T-helper 17 cell (primary cell): ENCODE measurements at regions not wholly inside any gene's neighbourhood (a gene's known extent, or its start where the extent isn't known, plus 50 kb on each side); places are given as distances from the start of the nearest gene placed in this dataset.
A peak's percentile ranks its signal among the peaks of the same experiment; 100 is the strongest.

ENCODE experiments used
- ATAC-seq: fragments of 150-1000 bp; cut with Tn5 transposase; 2 replicates; pipeline ENCODE4 v1.10.0; 2021; ENCODE audit warnings: mild to moderate bottlenecking, moderate library complexity
- DNase-seq, 3 donors: peaks; one replicate each; pipeline versions ENCODE4 v3.0.0 to v3.0.0-alpha.2; 2020 to 2021
- H3K9me3 ChIP-seq: one replicate; pipeline ENCODE4 v1.7.0; 2013; ENCODE audit warnings: low read length, mild to moderate bottlenecking; ENCODE audit not compliant: control insufficient read depth, poor library complexity, severe bottlenecking
- H3K27ac Mint-ChIP-seq: one replicate; pipeline ENCODE4 v1.8.0; 2022; ENCODE audit warnings: mild to moderate bottlenecking, moderate library complexity, mixed read lengths
- H3K27me3 Mint-ChIP-seq: one replicate; pipeline ENCODE4 v1.8.0; 2022; ENCODE audit warnings: mixed read lengths
- H3K36me3 Mint-ChIP-seq: one replicate; pipeline ENCODE4 v1.8.0; 2022; ENCODE audit warnings: low read depth, mixed read lengths
- H3K4me1 Mint-ChIP-seq: one replicate; pipeline ENCODE4 v1.8.0; 2022; ENCODE audit warnings: mild to moderate bottlenecking, mixed read lengths
- H3K4me3 Mint-ChIP-seq: one replicate; pipeline ENCODE4 v1.8.0; 2022; ENCODE audit warnings: mild to moderate bottlenecking, moderate library complexity, mixed read lengths

GRCh38 chr3:28853830-28854229, 427.0 kb upstream of the RBMS3 start:
- no peaks in the 10 kb centered on the region for H3K27me3 Mint-ChIP-seq
- no peaks in the 10 kb centered on the region for H3K36me3 Mint-ChIP-seq
- ATAC-seq (no peak), DNase-seq (no peak)
- H3K27ac Mint-ChIP-seq, result no peak overlapping the region
- no peaks in the 10 kb centered on the region for H3K9me3 ChIP-seq
- no peak overlapping the region for H3K4me3 Mint-ChIP-seq
- no peaks in the 10 kb centered on the region for H3K4me1 Mint-ChIP-seq

- H3K9me3 ChIP-seq, result no peaks in the 10 kb centered on the region
- no peak for ATAC-seq
- Mint-ChIP-seq H3K4me1 (no peaks in the 10 kb centered on the region), H3K27me3 (no peaks in the 10 kb centered on the region), H3K4me3 (no peak overlapping the region), H3K27ac (no peak overlapping the region), H3K36me3 (no peaks in the 10 kb centered on the region)
- no peak for DNase-seq
Observed at GRCh38 chr3:28856796-28857195, 424.1 kb upstream of the RBMS3 start.

GRCh38 chr3:28859897-28860296, 421.0 kb upstream of the RBMS3 start:
- H3K9me3 ChIP-seq, result no peaks in the 10 kb centered on the region
- H3K27ac Mint-ChIP-seq, result no peak overlapping the region
- H3K36me3 Mint-ChIP-seq, result no peaks in the 10 kb centered on the region
- no peak overlapping the region for H3K4me3 Mint-ChIP-seq
- no peak for ATAC-seq
- H3K27me3 Mint-ChIP-seq, result no peaks in the 10 kb centered on the region
- DNase-seq, result no peak
- H3K4me1 Mint-ChIP-seq, result no peaks in the 10 kb centered on the region

GRCh38 chr3:28860307-28860706, 420.6 kb upstream of the RBMS3 start:
- no peaks in the 10 kb centered on the region for H3K36me3 Mint-ChIP-seq
- no peaks in the 10 kb centered on the region for H3K27me3 Mint-ChIP-seq
- no peaks in the 10 kb centered on the region for H3K9me3 ChIP-seq
- H3K4me3 Mint-ChIP-seq, result no peak overlapping the region
- no peaks in the 10 kb centered on the region for H3K4me1 Mint-ChIP-seq
- DNase-seq (no peak), ATAC-seq (no peak)
- no peak overlapping the region for H3K27ac Mint-ChIP-seq

- H3K9me3 ChIP-seq, result no peaks in the 10 kb centered on the region
- ATAC-seq, result no peak
- Mint-ChIP-seq H3K4me3 (no peak overlapping the region), H3K4me1 (no peaks in the 10 kb centered on the region), H3K36me3 (no peaks in the 10 kb centered on the region), H3K27me3 (no peaks in the 10 kb centered on the region), H3K27ac (no peak overlapping the region)
- DNase-seq, result no peak
Observed at GRCh38 chr3:28863186-28863585, 417.7 kb upstream of the RBMS3 start.

- ATAC-seq, result no peak
- H3K36me3 Mint-ChIP-seq, result no peaks in the 10 kb centered on the region
- no peak overlapping the region for H3K27ac Mint-ChIP-seq
- DNase-seq, result no peak
- no peaks in the 10 kb centered on the region for H3K4me1 Mint-ChIP-seq
- H3K9me3 ChIP-seq, result no peaks in the 10 kb centered on the region
- H3K4me3 Mint-ChIP-seq, result no peak overlapping the region
- no peaks in the 10 kb centered on the region for H3K27me3 Mint-ChIP-seq
Observed at GRCh38 chr3:28867836-28868235, 413.0 kb upstream of the RBMS3 start.

- Mint-ChIP-seq H3K36me3 (no peaks in the 10 kb centered on the region), H3K27ac (no peak overlapping the region), H3K27me3 (no peaks in the 10 kb centered on the region), H3K4me1 (no peaks in the 10 kb centered on the region), H3K4me3 (no peak overlapping the region)
- H3K9me3 ChIP-seq, result no peaks in the 10 kb centered on the region
- DNase-seq, result no peak
- ATAC-seq, result no peak
Observed at GRCh38 chr3:28868897-28869296, 412.0 kb upstream of the RBMS3 start.

- H3K27ac Mint-ChIP-seq, result no peak overlapping the region
Observed at GRCh38 chr3:28877912-28878311, 403.0 kb upstream of the RBMS3 start.

GRCh38 chr3:28890373-28890772, 390.5 kb upstream of the RBMS3 start:
- H3K4me1 Mint-ChIP-seq, result no peaks in the 10 kb centered on the region
- DNase-seq (no peak), ATAC-seq (no peak)
- H3K27ac Mint-ChIP-seq, result no peak overlapping the region
- no peaks in the 10 kb centered on the region for H3K9me3 ChIP-seq
- H3K4me3 Mint-ChIP-seq, result no peak overlapping the region
- no peaks in the 10 kb centered on the region for H3K36me3 Mint-ChIP-seq
- H3K27me3 Mint-ChIP-seq, result no peaks in the 10 kb centered on the region

More at GRCh38 chr3:28877912-28878311, 403.0 kb upstream of the RBMS3 start:
- Mint-ChIP-seq H3K4me1 (no peaks in the 10 kb centered on the region), H3K27me3 (no peaks in the 10 kb centered on the region), H3K36me3 (no peaks in the 10 kb centered on the region), H3K4me3 (no peak overlapping the region)
- ATAC-seq (no peak), DNase-seq (no peak)
- H3K9me3 ChIP-seq, result no peaks in the 10 kb centered on the region

GRCh38 chr3:28891485-28891884, 389.4 kb upstream of the RBMS3 start:
- ATAC-seq, result no peak
- H3K36me3 Mint-ChIP-seq, result no peaks in the 10 kb centered on the region
- no peak overlapping the region for H3K4me3 Mint-ChIP-seq
- no peak for DNase-seq
- H3K27me3 Mint-ChIP-seq, result no peaks in the 10 kb centered on the region
- H3K4me1 Mint-ChIP-seq, result no peaks in the 10 kb centered on the region
- H3K27ac Mint-ChIP-seq, result no peak overlapping the region
- no peaks in the 10 kb centered on the region for H3K9me3 ChIP-seq

- H3K4me3 Mint-ChIP-seq, result no peak overlapping the region
- no peak overlapping the region for H3K27ac Mint-ChIP-seq
- ATAC-seq, result no peak
Observed at GRCh38 chr3:28900301-28900700, 380.6 kb upstream of the RBMS3 start.

GRCh38 chr3:28901018-28901417, 379.9 kb upstream of the RBMS3 start:
- no peaks in the 10 kb centered on the region for H3K9me3 ChIP-seq
- ATAC-seq (no peak), DNase-seq (no peak)
- no peaks in the 10 kb centered on the region for H3K27me3 Mint-ChIP-seq
- H3K4me1 Mint-ChIP-seq, result no peaks in the 10 kb centered on the region
- H3K27ac Mint-ChIP-seq, result no peak overlapping the region
- H3K36me3 Mint-ChIP-seq, result no peaks in the 10 kb centered on the region
- no peak overlapping the region for H3K4me3 Mint-ChIP-seq

More at GRCh38 chr3:28900301-28900700, 380.6 kb upstream of the RBMS3 start:
- Mint-ChIP-seq H3K27me3 (no peaks in the 10 kb centered on the region), H3K4me1 (no peaks in the 10 kb centered on the region), H3K36me3 (no peaks in the 10 kb centered on the region)
- no peak for DNase-seq
- no peaks in the 10 kb centered on the region for H3K9me3 ChIP-seq

GRCh38 chr3:28903171-28903601, 377.7 kb upstream of the RBMS3 start:
- no peaks in the 10 kb centered on the region for H3K27me3 Mint-ChIP-seq
- no peaks in the 10 kb centered on the region for H3K36me3 Mint-ChIP-seq
- no peak overlapping the region for H3K4me3 Mint-ChIP-seq
- peak in 1 of 3 donors; percentile 9 for DNase-seq
- no peak overlapping the region for H3K27ac Mint-ChIP-seq
- no peaks in the 10 kb centered on the region for H3K9me3 ChIP-seq
- H3K4me1 Mint-ChIP-seq, result no peaks in the 10 kb centered on the region
- ATAC-seq, result no peak

- Mint-ChIP-seq H3K4me3 (no peak overlapping the region), H3K36me3 (no peaks in the 10 kb centered on the region), H3K4me1 (no peaks in the 10 kb centered on the region), H3K27ac (no peak overlapping the region), H3K27me3 (no peaks in the 10 kb centered on the region)
- no peaks in the 10 kb centered on the region for H3K9me3 ChIP-seq
- ATAC-seq (no peak), DNase-seq (no peak)
Observed at GRCh38 chr3:28905798-28906197, 375.1 kb upstream of the RBMS3 start.
